Esophagus muscularis mucosa (tissue), 4 donors: ENCODE measurements at regions not wholly inside any gene's neighbourhood (a gene's known extent, or its start where the extent isn't known, plus 50 kb on each side); places are given as distances from the start of the nearest gene placed in this dataset.

Source experiments
- CTCF ChIP-seq, 3 experiments: fragments of 200-600 bp in 2 of 3; fragments of 450-650 bp in 1 of 3; sonication (generic) in 2 of 3; IDR thresholded peaks; one replicate each; pipeline ENCODE4 v1.5.1; 2017 to 2019; ENCODE audit warnings: antibody characterized with exemption in 3 of 3, mild to moderate bottlenecking in 2 of 3, moderate library complexity in 1 of 3
- EP300 ChIP-seq: sonication (generic); formaldehyde crosslinking; IDR thresholded peaks from one replicate; pipeline ENCODE4 v1.6.1; 2017; ENCODE audit warnings: antibody characterized with exemption
- POLR2A ChIP-seq: fragments of 450-650 bp; IDR thresholded peaks from one replicate; pipeline ENCODE4 v1.6.1; 2017; ENCODE audit warnings: antibody characterized with exemption, moderate library complexity, mild to moderate bottlenecking, low read depth
- POLR2AphosphoS5 ChIP-seq, 2 donors: sonication (generic); formaldehyde crosslinking; IDR thresholded peaks; one replicate each; pipeline ENCODE4 v1.6.1; 2017; ENCODE audit warnings: antibody characterized with exemption in 2 of 2

GRCh38 chr6:1111361-1111760 lies 200.5 kb upstream of the FOXQ1 start:
- no peak for TF ChIP-seq CTCF (IDR thresholded peaks at IDR 0.05)
- no peak for TF ChIP-seq POLR2A
- no peak for TF ChIP-seq POLR2AphosphoS5 (IDR thresholded peaks at IDR 0.05)
- no peak for TF ChIP-seq EP300
